Thoracic aorta (tissue), 2 donors: ENCODE measurements at regions not wholly inside any gene's neighbourhood (a gene's known extent, or its start where the extent isn't known, plus 50 kb on each side); places are given as distances from the start of the nearest gene placed in this dataset.
"Not testable (repeated sequence)": the region's sequence is repeated elsewhere in the genome, so short reads cannot be mapped to it uniquely, and the experiment has no call there.

Experiments used
- ATAC-seq: fragments of 150-250 bp; one replicate; pipeline ENCODE4 v1.8.0; 2017; ENCODE audit warnings: low read depth; ENCODE audit not compliant: insufficient number of reproducible peaks, low FRiP score
- DNase-seq: peaks from one replicate; pipeline ENCODE4 v3.0.0-alpha.2; 2020; ENCODE audit warnings: low spot score
- H3K27ac ChIP-seq, 2 donors: fragments of 200-600 bp; sonication (generic); 1 replicate in 1 of 2; 2 replicates in 1 of 2; pipeline ENCODE4 v1.5.1; 2016; ENCODE audit warnings: mild to moderate bottlenecking in 2 of 2, moderate library complexity in 2 of 2
- H3K27me3 ChIP-seq: fragments of 200-600 bp; sonication (generic); replicated peaks from 2 replicates; pipeline ENCODE4 v1.6.0; 2016; ENCODE audit warnings: mild to moderate bottlenecking; ENCODE audit not compliant: insufficient read depth
- H3K36me3 ChIP-seq: fragments of 200-600 bp; sonication (generic); one replicate; pipeline ENCODE4 v1.5.1; 2016
- H3K4me1 ChIP-seq, 2 donors: fragments of 200-600 bp; sonication (generic); 1 replicate in 1 of 2; 2 replicates in 1 of 2; pipeline versions ENCODE4 v1.5.1 to v1.6.0; 2016; ENCODE audit warnings: low read depth in 2 of 2, mild to moderate bottlenecking in 1 of 2; ENCODE audit not compliant: control insufficient read depth in 1 of 2
- H3K4me3 ChIP-seq: fragments of 200-600 bp; sonication (generic); 2 replicates; pipeline ENCODE4 v1.5.1; 2016; ENCODE audit warnings: mild to moderate bottlenecking
- H3K9me3 ChIP-seq: fragments of 200-600 bp; sonication (generic); 2 replicates; pipeline ENCODE4 v1.5.1; 2016

- H3K27me3 ChIP-seq, H3K9me3 ChIP-seq, DNase-seq, ATAC-seq, H3K4me3 ChIP-seq, H3K4me1 ChIP-seq, H3K27ac ChIP-seq, H3K36me3 ChIP-seq: not testable (repeated sequence)
Observed at GRCh38 chr3:198143300-198144137, 183.5 kb downstream of the LMLN start.

- H3K9me3 ChIP-seq, ATAC-seq, H3K4me3 ChIP-seq, H3K27me3 ChIP-seq, H3K27ac ChIP-seq, H3K36me3 ChIP-seq, H3K4me1 ChIP-seq: not testable (repeated sequence)
- peak; percentile 12 for DNase-seq
Observed at GRCh38 chr3:198145231-198145784, 185.3 kb downstream of the LMLN start.

DNA sequence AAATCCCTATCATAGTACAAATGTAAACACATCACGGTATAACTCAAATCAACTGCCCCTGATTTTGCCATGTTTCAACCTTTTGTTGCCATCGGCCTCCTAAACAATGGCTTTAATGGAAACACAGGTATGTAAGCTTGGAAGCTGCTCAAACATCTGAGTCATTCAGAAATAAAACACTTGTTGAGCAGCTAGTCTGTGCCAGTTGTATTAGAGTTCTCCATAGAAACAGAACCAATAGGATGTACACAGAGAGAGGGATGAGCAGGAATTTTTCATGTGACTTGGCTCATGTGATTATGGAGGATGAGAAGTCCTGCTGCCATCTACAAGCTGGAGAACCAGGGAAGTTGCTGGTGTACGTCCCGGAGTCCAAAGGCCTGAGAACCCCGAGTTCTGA lies 186.1 kb downstream of the LMLN start:
- DNase-seq, H3K4me3 ChIP-seq, H3K36me3 ChIP-seq, ATAC-seq, H3K4me1 ChIP-seq, H3K27ac ChIP-seq, H3K9me3 ChIP-seq, H3K27me3 ChIP-seq: not testable (repeated sequence)

DNA sequence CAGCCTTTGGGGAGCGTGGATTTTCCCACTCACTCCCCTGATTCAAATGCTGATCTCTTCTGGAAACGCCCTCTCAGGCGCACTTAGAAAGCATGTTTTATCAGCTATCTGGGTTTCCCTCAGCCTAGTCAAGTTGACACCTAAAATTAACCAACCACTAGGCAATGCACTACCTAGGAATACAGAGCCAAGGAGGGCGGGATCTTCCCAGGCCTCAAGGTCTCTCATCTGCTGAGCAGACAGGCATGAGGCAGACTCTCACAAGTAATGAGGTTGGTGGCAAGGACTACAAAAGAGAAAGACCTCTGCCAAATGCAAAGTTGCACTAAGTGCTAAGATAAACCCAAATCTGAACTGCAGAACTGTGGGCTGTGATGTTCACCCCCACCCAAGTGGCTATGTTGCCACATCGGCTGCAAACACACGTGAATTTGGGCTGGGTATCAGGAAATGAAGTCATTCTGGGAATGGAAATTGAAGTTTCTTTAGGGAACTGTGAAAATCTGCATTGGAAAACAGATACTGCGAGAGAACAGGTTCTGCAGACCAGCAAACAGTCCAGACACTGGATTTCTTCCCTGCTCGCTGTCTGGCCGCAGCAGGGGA lies 186.6 kb downstream of the LMLN start:
- not testable (repeated sequence) for H3K27me3 ChIP-seq, ATAC-seq, H3K9me3 ChIP-seq, DNase-seq, H3K36me3 ChIP-seq, H3K27ac ChIP-seq, H3K4me3 ChIP-seq, H3K4me1 ChIP-seq

DNA sequence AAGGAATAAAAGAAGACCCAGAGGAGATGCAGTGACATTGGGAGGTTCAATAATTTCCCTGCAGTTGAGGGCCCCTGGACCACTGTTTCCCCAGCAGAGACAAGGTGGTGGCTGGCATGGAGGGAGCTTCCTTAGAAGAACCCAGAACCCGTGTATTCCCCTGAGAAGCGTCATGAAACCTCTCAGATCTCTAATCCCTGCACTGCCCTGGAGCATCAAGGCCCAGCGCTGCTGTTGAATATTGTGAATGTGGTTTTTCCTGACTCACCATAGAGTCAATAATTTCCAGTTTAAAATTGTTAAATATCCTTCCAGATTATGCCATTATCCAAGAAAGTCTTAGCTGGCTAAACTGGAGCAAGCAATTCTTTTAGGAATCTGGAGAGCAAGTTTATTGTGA lies 187.2 kb downstream of the LMLN start:
- not testable (repeated sequence) for ATAC-seq, H3K27ac ChIP-seq, H3K4me1 ChIP-seq, H3K4me3 ChIP-seq, H3K36me3 ChIP-seq, DNase-seq, H3K27me3 ChIP-seq, H3K9me3 ChIP-seq

- not testable (repeated sequence) for H3K4me1 ChIP-seq, H3K4me3 ChIP-seq, H3K36me3 ChIP-seq, H3K27ac ChIP-seq, H3K27me3 ChIP-seq, ATAC-seq, H3K9me3 ChIP-seq, DNase-seq
Observed at GRCh38 chr3:198147993-198148392, 188.0 kb downstream of the LMLN start.

- not testable (repeated sequence) for H3K4me3 ChIP-seq, H3K4me1 ChIP-seq, H3K9me3 ChIP-seq, ATAC-seq, H3K27me3 ChIP-seq, H3K36me3 ChIP-seq, DNase-seq, H3K27ac ChIP-seq
Observed at GRCh38 chr3:198149904-198150303, 189.9 kb downstream of the LMLN start.

GRCh38 chr3:198151867-198152266 lies 191.8 kb downstream of the LMLN start:
- not testable (repeated sequence) for H3K4me1 ChIP-seq, H3K27ac ChIP-seq, H3K4me3 ChIP-seq, ATAC-seq, H3K9me3 ChIP-seq, H3K27me3 ChIP-seq, H3K36me3 ChIP-seq, DNase-seq

GRCh38 chr3:198155771-198156170 lies 195.8 kb downstream of the LMLN start:
- H3K4me1 ChIP-seq, H3K27ac ChIP-seq, H3K36me3 ChIP-seq, H3K9me3 ChIP-seq, H3K4me3 ChIP-seq, ATAC-seq, DNase-seq, H3K27me3 ChIP-seq: not testable (repeated sequence)

- not testable (repeated sequence) for ATAC-seq, H3K9me3 ChIP-seq, H3K27ac ChIP-seq, DNase-seq, H3K36me3 ChIP-seq, H3K27me3 ChIP-seq, H3K4me3 ChIP-seq, H3K4me1 ChIP-seq
Observed at GRCh38 chr3:198157231-198157868, 197.3 kb downstream of the LMLN start.

GRCh38 chr3:198158007-198158406 lies 198.0 kb downstream of the LMLN start:
- H3K9me3 ChIP-seq, H3K4me3 ChIP-seq, ATAC-seq, H3K36me3 ChIP-seq, H3K27ac ChIP-seq, H3K4me1 ChIP-seq, DNase-seq, H3K27me3 ChIP-seq: not testable (repeated sequence)
